Dermis blood vessel endothelial cell (primary cell): ENCODE measurements at regions not wholly inside any gene's neighbourhood (a gene's known extent, or its start where the extent isn't known, plus 50 kb on each side); places are given as distances from the start of the nearest gene placed in this dataset.
"Not testable (repeated sequence)": the region's sequence is repeated elsewhere in the genome, so short reads cannot be mapped to it uniquely, and the experiment has no call there.

Source experiments
- DNase-seq: peaks from one replicate; pipeline ENCODE4 v3.0.0; 2010

- not testable (repeated sequence) for DNase-seq
Measured at GRCh38 chr9:31443630-31444457, 940.6 kb upstream of the ACO1 start.

- no peak for DNase-seq
Measured at GRCh38 chr9:31445357-31445756, 939.1 kb upstream of the ACO1 start.

GRCh38 chr9:31445960-31446359, 938.5 kb upstream of the ACO1 start:
- DNase-seq: no peak

- DNase-seq: no peak
Measured at GRCh38 chr9:31467075-31467474, 917.4 kb upstream of the ACO1 start.

- no peak for DNase-seq
Measured at GRCh38 chr9:31470051-31470450, 914.4 kb upstream of the ACO1 start.

GRCh38 chr9:31471010-31471409, 913.4 kb upstream of the ACO1 start:
- no peak for DNase-seq

- DNase-seq: no peak
Measured at GRCh38 chr9:31486630-31487029, 897.8 kb upstream of the ACO1 start.

- no peak for DNase-seq
Measured at GRCh38 chr9:31490551-31491106, 893.8 kb upstream of the ACO1 start.

GRCh38 chr9:31492229-31492628, 892.2 kb upstream of the ACO1 start:
- DNase-seq: no peak

GRCh38 chr9:31500422-31500821, 884.0 kb upstream of the ACO1 start:
- no peak for DNase-seq

GRCh38 chr9:31519011-31519410, 865.4 kb upstream of the ACO1 start:
- DNase-seq: no peak

GRCh38 chr9:31519424-31519823, 865.0 kb upstream of the ACO1 start:
- no peak for DNase-seq

- no peak for DNase-seq
Measured at GRCh38 chr9:31519826-31520225, 864.6 kb upstream of the ACO1 start.

- no peak for DNase-seq
Measured at GRCh38 chr9:31520301-31521085, 864.0 kb upstream of the ACO1 start.

GRCh38 chr9:31535651-31536050, 848.8 kb upstream of the ACO1 start:
- DNase-seq: no peak

- no peak for DNase-seq
Measured at GRCh38 chr9:31536471-31536870, 848.0 kb upstream of the ACO1 start.

- peak; percentile 9 for DNase-seq
Measured at GRCh38 chr9:31541721-31542281, 842.6 kb upstream of the ACO1 start.

GRCh38 chr9:31542384-31543055, 841.9 kb upstream of the ACO1 start:
- peak; percentile 62 for DNase-seq

- DNase-seq: no peak
Measured at GRCh38 chr9:31554941-31555340, 829.5 kb upstream of the ACO1 start.

- DNase-seq: peak; percentile 1
Measured at GRCh38 chr9:31556667-31557463, 827.6 kb upstream of the ACO1 start.

- DNase-seq: not testable (repeated sequence)
Measured at GRCh38 chr9:31572190-31572589, 812.3 kb upstream of the ACO1 start.

GRCh38 chr9:31573561-31573960, 810.9 kb upstream of the ACO1 start:
- DNase-seq: no peak
